ENCODE measurements at regions not wholly inside any gene's neighbourhood (a gene's known extent, or its start where the extent isn't known, plus 50 kb on each side); places are given as distances from the start of the nearest gene placed in this dataset.

DNA sequence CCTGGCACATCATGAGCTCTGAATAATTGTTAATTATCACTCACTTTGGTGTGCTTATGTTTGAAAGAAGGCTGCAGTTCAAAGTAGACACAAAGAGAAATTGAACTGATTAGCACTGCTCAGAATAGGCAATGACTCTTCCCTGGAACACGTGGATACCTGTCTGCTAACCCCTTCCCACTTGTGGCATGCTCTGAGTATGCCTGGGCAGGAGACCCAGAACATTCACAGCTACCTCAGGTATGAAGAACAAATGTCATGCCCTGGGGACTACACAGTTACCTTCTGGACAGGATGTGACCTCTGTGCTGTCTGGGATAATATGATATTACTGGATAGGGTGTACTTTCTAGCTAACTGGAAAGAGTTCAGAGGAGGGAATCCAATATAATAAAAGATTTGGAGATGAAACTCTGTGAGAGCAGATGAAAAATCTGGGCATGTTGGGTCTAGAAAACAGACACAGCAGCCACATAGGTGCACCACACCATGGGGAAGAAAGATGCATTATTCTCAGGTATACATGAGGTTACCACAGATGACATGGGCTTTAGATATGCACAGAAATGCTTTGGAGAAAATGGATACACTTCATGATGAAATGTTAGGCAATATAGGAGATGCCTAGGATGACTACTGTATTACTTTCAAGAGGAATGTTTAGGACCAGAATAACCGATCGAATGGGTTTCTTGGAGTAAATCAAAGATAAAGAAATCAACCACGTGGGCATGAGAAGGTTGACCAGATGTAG is 324.2 kb upstream of the PREP start:
- H3K27ac Mint-ChIP-seq (ENCODE audit: unreplicated experiment), result no peak overlapping the region
- no peak overlapping the region for H3K4me3 Mint-ChIP-seq (ENCODE audit: unreplicated experiment)
- DNase-seq (ENCODE audit: low spot score), result no peak
- TF ChIP-seq, protein P1, sequence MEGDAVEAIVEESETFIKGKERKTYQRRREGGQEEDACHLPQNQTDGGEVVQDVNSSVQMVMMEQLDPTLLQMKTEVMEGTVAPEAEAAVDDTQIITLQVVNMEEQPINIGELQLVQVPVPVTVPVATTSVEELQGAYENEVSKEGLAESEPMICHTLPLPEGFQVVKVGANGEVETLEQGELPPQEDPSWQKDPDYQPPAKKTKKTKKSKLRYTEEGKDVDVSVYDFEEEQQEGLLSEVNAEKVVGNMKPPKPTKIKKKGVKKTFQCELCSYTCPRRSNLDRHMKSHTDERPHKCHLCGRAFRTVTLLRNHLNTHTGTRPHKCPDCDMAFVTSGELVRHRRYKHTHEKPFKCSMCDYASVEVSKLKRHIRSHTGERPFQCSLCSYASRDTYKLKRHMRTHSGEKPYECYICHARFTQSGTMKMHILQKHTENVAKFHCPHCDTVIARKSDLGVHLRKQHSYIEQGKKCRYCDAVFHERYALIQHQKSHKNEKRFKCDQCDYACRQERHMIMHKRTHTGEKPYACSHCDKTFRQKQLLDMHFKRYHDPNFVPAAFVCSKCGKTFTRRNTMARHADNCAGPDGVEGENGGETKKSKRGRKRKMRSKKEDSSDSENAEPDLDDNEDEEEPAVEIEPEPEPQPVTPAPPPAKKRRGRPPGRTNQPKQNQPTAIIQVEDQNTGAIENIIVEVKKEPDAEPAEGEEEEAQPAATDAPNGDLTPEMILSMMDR (IDR thresholded peaks at IDR 0.05), result no peak
- no peaks in the 10 kb centered on the region for H3K4me1 Mint-ChIP-seq (ENCODE audit: low read depth)
- no peaks in the 10 kb centered on the region for H3K36me3 Mint-ChIP-seq (ENCODE audit: low read depth)
- peaks cover 6% of the 10 kb centered on the region for H3K27me3 Mint-ChIP-seq (ENCODE audit: low read depth)
- no peaks in the 10 kb centered on the region for H3K9me3 Mint-ChIP-seq (ENCODE audit: low read depth)

DNA sequence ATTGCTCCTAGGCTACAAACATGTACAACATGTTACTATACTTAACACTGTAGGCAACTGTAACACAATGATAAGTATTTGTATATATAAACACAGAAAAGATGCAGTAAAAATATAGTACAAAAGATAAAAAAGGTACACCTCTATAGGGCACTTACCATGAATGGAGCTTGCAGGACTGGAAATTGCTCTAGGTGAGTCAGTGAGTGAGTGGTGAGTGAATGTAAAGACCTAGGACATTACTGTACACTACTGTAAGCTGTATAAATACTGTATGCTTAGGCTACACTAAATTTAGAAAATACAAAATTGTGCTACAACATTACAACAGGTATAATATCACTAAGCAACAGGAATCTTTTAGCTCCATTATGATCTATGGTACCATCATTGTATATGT is 312.0 kb upstream of the PREP start:
- no peak overlapping the region for H3K4me3 Mint-ChIP-seq (ENCODE audit: unreplicated experiment)
- TF ChIP-seq, protein P1 (IDR thresholded peaks at IDR 0.05), result no peak
- no peak overlapping the region for H3K27ac Mint-ChIP-seq (ENCODE audit: unreplicated experiment)

DNA sequence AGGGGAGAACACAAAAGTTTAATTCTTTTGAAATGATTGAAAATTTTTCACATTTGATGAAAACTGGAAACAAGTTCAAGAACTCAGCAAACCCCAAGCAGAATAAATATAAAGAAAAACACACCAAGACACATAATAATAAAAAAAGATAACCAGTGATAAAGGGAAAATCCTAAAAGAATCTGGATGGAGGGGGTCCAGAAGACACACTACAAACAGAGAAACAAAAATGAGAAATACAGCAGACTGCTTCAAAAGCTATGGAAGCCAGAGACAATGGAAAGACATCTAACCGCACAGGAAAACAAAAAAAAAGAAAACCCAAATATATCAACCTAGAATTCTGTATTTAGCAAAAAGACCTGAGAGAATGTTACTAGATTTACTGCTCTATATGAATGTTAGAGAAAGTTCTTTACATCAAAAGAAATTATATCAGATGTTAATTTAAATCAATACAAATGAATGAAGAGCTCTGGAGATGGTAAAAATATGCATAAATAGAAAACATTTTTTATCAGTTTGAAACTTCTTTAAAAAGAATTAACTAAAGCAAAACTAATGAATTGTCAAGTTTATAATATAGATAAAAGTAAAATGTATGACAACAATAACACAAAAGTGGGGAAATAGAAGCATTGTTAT is 310.7 kb upstream of the PREP start:
- peaks cover 35% of the 10 kb centered on the region for H3K9me3 Mint-ChIP-seq (ENCODE audit: low read depth)
- H3K4me1 Mint-ChIP-seq (ENCODE audit: low read depth), result no peaks in the 10 kb centered on the region
- H3K36me3 Mint-ChIP-seq (ENCODE audit: low read depth), result peaks cover 9% of the 10 kb centered on the region
- TF ChIP-seq, protein P1 (IDR thresholded peaks at IDR 0.05), result no peak
- peaks cover 4% of the 10 kb centered on the region for H3K27me3 Mint-ChIP-seq (ENCODE audit: low read depth)
- DNase-seq (ENCODE audit: low spot score), result no peak
- no peak overlapping the region for H3K27ac Mint-ChIP-seq (ENCODE audit: unreplicated experiment)
- no peak overlapping the region for H3K4me3 Mint-ChIP-seq (ENCODE audit: unreplicated experiment)

More for the DNA sequence above, 312.0 kb upstream of the PREP start:
- peaks cover 9% of the 10 kb centered on the region for H3K36me3 Mint-ChIP-seq (ENCODE audit: low read depth)
- DNase-seq (ENCODE audit: low spot score), result no peak
- peaks cover 38% of the 10 kb centered on the region for H3K9me3 Mint-ChIP-seq (ENCODE audit: low read depth)
- H3K27me3 Mint-ChIP-seq (ENCODE audit: low read depth), result peaks cover 4% of the 10 kb centered on the region
- no peaks in the 10 kb centered on the region for H3K4me1 Mint-ChIP-seq (ENCODE audit: low read depth)

DNA sequence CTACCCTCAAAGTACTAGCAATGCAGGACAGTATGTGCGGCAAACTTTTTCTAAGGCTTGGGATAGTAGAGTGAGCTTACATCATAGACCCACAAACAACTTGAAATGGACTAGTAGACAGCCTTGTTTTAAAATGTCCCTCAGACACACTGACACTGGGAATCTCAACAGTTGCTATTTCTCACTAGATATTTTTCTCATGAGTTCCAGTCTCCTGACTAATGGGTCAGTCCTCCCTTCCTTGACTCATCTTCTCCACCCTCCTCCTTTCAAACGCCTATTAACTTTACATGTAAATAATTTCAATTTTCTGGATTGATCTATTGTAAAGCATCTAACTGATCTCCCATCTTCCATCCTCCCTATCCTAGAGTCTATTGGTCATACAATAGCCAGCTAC is 308.3 kb upstream of the PREP start:
- Mint-ChIP-seq H3K4me1 (ENCODE audit: low read depth) (no peaks in the 10 kb centered on the region), H3K4me3 (ENCODE audit: unreplicated experiment) (no peak overlapping the region), H3K36me3 (ENCODE audit: low read depth) (peaks cover 9% of the 10 kb centered on the region), H3K27ac (ENCODE audit: unreplicated experiment) (no peak overlapping the region), H3K27me3 (ENCODE audit: low read depth) (no peaks in the 10 kb centered on the region), H3K9me3 (ENCODE audit: low read depth) (peaks cover 32% of the 10 kb centered on the region)
- TF ChIP-seq, protein P1 (IDR thresholded peaks at IDR 0.05), result no peak
- no peak for DNase-seq (ENCODE audit: low spot score)

DNA sequence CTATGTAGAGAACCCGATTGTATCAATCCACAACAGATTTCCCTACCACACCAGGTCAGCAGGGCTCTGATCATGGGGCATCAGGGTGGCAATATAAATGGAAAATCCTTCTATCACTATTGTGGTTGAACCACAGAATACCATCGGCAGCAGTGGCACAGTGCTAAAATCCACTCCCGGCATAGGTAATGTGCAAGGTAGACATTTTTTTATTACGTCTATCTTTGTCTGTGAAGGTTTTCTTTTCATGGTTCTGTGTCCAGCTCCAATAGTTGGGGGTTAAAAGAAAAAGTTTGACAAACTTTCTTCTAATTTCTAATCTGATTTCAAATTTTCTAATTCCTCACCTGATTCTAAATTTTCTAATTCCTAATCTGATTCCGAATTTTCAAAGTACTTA is 302.7 kb upstream of the PREP start:
- H3K4me1 Mint-ChIP-seq (ENCODE audit: low read depth), result no peaks in the 10 kb centered on the region
- TF ChIP-seq, protein P1 (IDR thresholded peaks at IDR 0.05), result no peak
- H3K4me3 Mint-ChIP-seq (ENCODE audit: unreplicated experiment), result no peak overlapping the region
- H3K27ac Mint-ChIP-seq (ENCODE audit: unreplicated experiment), result no peak overlapping the region
- H3K36me3 Mint-ChIP-seq (ENCODE audit: low read depth), result no peaks in the 10 kb centered on the region
- no peak for DNase-seq (ENCODE audit: low spot score)
- no peaks in the 10 kb centered on the region for H3K27me3 Mint-ChIP-seq (ENCODE audit: low read depth)
- no peaks in the 10 kb centered on the region for H3K9me3 Mint-ChIP-seq (ENCODE audit: low read depth)
